Heart left ventricle (tissue), 16 donors: ENCODE measurements at regions not wholly inside any gene's neighbourhood (a gene's known extent, or its start where the extent isn't known, plus 50 kb on each side); places are given as distances from the start of the nearest gene placed in this dataset.

Experiments used
- ATAC-seq, 4 donors: fragments of 200-7000 bp; cut with Tn5 transposase; one replicate each; pipeline ENCODE4 v1.9.1; 2020 to 2022; ENCODE audit warnings: moderate library complexity in 4 of 4, mild to moderate bottlenecking in 3 of 4, moderate number of reproducible peaks in 1 of 4
- DNase-seq, 5 donors: peaks; one replicate each; pipeline ENCODE4 v3.0.0-alpha.2; 2020
- H3K27ac ChIP-seq, 12 donors: fragments of 200-600 bp; sonication (generic) in 4 of 12; one replicate each; pipeline versions ENCODE4 v1.5.0 to v1.8.0; 2016 to 2022; ENCODE audit warnings: mild to moderate bottlenecking in 2 of 12
- H3K27me3 ChIP-seq, 9 donors: fragments of 200-600 bp; sonication (generic) in 2 of 9; one replicate each; pipeline versions ENCODE4 v1.5.1 to v1.8.0; 2016 to 2022; ENCODE audit warnings: mild to moderate bottlenecking in 3 of 9
- H3K36me3 ChIP-seq, 9 donors: fragments of 200-600 bp; sonication (generic) in 2 of 9; one replicate each; pipeline versions ENCODE4 v1.5.0 to v1.8.0; 2018 to 2022; ENCODE audit warnings: mild to moderate bottlenecking in 2 of 9
- H3K4me1 ChIP-seq, 12 donors: fragments of 200-600 bp; sonication (generic) in 4 of 12; one replicate each; pipeline versions ENCODE4 v1.5.0 to v1.8.0; 2016 to 2022; ENCODE audit warnings: mild to moderate bottlenecking in 3 of 12
- H3K4me3 ChIP-seq, 12 donors: fragments of 200-600 bp; sonication (generic) in 4 of 12; one replicate each; pipeline versions ENCODE4 v1.5.0 to v1.8.0; 2017 to 2022; ENCODE audit warnings: mild to moderate bottlenecking in 9 of 12, moderate library complexity in 4 of 12
- H3K9me3 ChIP-seq, 12 donors: fragments of 200-600 bp; sonication (generic) in 4 of 12; one replicate each; pipeline versions ENCODE4 v1.5.0 to v1.8.0; 2016 to 2022; ENCODE audit warnings: mild to moderate bottlenecking in 1 of 12
- CTCF ChIP-seq, 12 donors: fragments of 200-600 bp; sonication (generic) in 4 of 12; IDR thresholded peaks; one replicate each; pipeline versions ENCODE4 v1.5.0 to v1.8.0; 2018 to 2022; ENCODE audit warnings: antibody characterized with exemption in 12 of 12, mild to moderate bottlenecking in 5 of 12
- POLR2A ChIP-seq, 2 donors: fragments of 450-650 bp; IDR thresholded peaks; one replicate each; pipeline ENCODE4 v1.6.1; 2017; ENCODE audit warnings: antibody characterized with exemption in 2 of 2, mild to moderate bottlenecking in 2 of 2, moderate library complexity in 2 of 2
- WGBS, 4 donors: extraction: QIAGEN DNeasy Blood & Tissue Kit in 2 of 4; methylation state at CpG; one replicate each; pipeline versions ENCODE4 v1.1.5 to v1.1.7; 2013 to 2018; 5-methylcytosine and 5-hydroxymethylcytosine counted together
- intact Hi-C, 10 donors: fragments of 100-400 bp; cut with DNase I; formaldehyde crosslinking; loops; one replicate each; pipeline versions ENCODE4 v1.11.1 to v1.14.2; 2022
- donor health status: ischemic (EF 13 %, LVEDD 7.1; RV severe dilation, severe dysfunction).
- donor health status: healthy with polysubstance abuse.
- donor health status: DM: no; HTN: yes; CAD: no.
- donor health status: DM: no; HTN: no; CAD: no.
- donor health status: ischemic (EF 25% LVEDD 6.9; RV normal size, moderate dysfunction).
- donor health status: ischemic (EF 25% LVEDD 5.7; RV mildly dilated, moderate dysfunction).
- donor health status: healthy.
- donor health status: DM: yes; HTN: yes; CAD: no.
- donor health status: ischemic (EF 35%, LVEDD 5.7; RV mildly dilated, moderate dysfunction).
- donor health status: nonischemic (EF 11% LVEDD 7.7; RV severe dilation, severe dysfunction).
- donor health status: DM: yes; HTN: yes; CAD: no.
- donor health status: PGD.
- donor health status: ischemic (EF 29% LVEDD 5.4; RV normal size, mild dysfunction).
- donor health status: nonischemic (EF 23%, LVEDD 6.1; RV moderate dilation, normal function).

- 71 to 80% (median 77%) methylated on average over 10 of the region's 10 CpGs for WGBS, 4 donors
- H3K27me3 ChIP-seq: peaks cover 0 to 75% (median 23%) of the 10 kb centered on the region in 9 donors
- no peaks in the 10 kb centered on the region for H3K36me3 ChIP-seq
- intact Hi-C loops: no loop called here
- H3K4me3 ChIP-seq: no peak overlapping the region
- H3K27ac ChIP-seq: no peak overlapping the region
- TF ChIP-seq CTCF (IDR thresholded peaks at IDR 0.05) (no peak), POLR2A (IDR thresholded peaks at IDR 0.05) (no peak)
- no peaks in the 10 kb centered on the region for H3K4me1 ChIP-seq
- DNase-seq (no peak), ATAC-seq (no peak)
- H3K9me3 ChIP-seq: no peaks in the 10 kb centered on the region
These were observed 109.0 kb downstream of the TLE3 start for GRCh38 chr15:69988541-69989225.

- WGBS, 4 donors: 62 to 68% (median 64%) methylated on average over 19 to 20 of the region's 20 CpGs
- DNase-seq: no peak
- H3K27me3 ChIP-seq: peaks cover 0 to 71% (median 23%) of the 10 kb centered on the region in 9 donors
These were observed 106.9 kb downstream of the TLE3 start for GRCh38 chr15:69990566-69991421.

GRCh38 chr15:69991551-69991980, 106.2 kb downstream of the TLE3 start:
- H3K4me1 ChIP-seq: no peaks in the 10 kb centered on the region
- no peak for DNase-seq
- peaks cover 0 to 65% (median 19%) of the 10 kb centered on the region in 9 donors for H3K27me3 ChIP-seq
- no peak overlapping the region for H3K27ac ChIP-seq
- 60 to 62% (median 61%) methylated on average over 8 to 10 of the region's 10 CpGs for WGBS, 4 donors
- no peak overlapping the region for H3K4me3 ChIP-seq
- H3K36me3 ChIP-seq: no peaks in the 10 kb centered on the region
- intact Hi-C loops: no loop called here
- no peak for TF ChIP-seq CTCF (IDR thresholded peaks at IDR 0.05)
- TF ChIP-seq POLR2A (IDR thresholded peaks at IDR 0.05): no peak
- no peaks in the 10 kb centered on the region for H3K9me3 ChIP-seq
- no peak for ATAC-seq

More at GRCh38 chr15:69990566-69991421, 106.9 kb downstream of the TLE3 start:
- ATAC-seq: no peak
- Histone ChIP-seq H3K9me3 (no peaks in the 10 kb centered on the region), H3K27ac (no peak overlapping the region), H3K4me1 (no peaks in the 10 kb centered on the region), H3K36me3 (no peaks in the 10 kb centered on the region), H3K4me3 (no peak overlapping the region)
- intact Hi-C loops: no loop called here
- no peak for TF ChIP-seq POLR2A (IDR thresholded peaks at IDR 0.05)
- no peak for TF ChIP-seq CTCF (IDR thresholded peaks at IDR 0.05)

- ATAC-seq: no peak
- no peak overlapping the region for H3K4me3 ChIP-seq
- H3K4me1 ChIP-seq: no peaks in the 10 kb centered on the region
- intact Hi-C loops: no loop called here
- DNase-seq: no peak
- H3K27me3 ChIP-seq: peaks cover 0 to 57% (median 18%) of the 10 kb centered on the region in 9 donors
- H3K27ac ChIP-seq: no peak overlapping the region
- H3K36me3 ChIP-seq: no peaks in the 10 kb centered on the region
- 16 to 36% (median 23%) methylated on average over 7 of the region's 7 CpGs for WGBS, 4 donors
- H3K9me3 ChIP-seq: no peaks in the 10 kb centered on the region
- no peak for TF ChIP-seq CTCF (IDR thresholded peaks at IDR 0.05)
- TF ChIP-seq POLR2A (IDR thresholded peaks at IDR 0.05): no peak
These were observed 105.4 kb downstream of the TLE3 start for GRCh38 chr15:69992348-69992747.
